NCI-H187 (cell line): ENCODE measurements at regions not wholly inside any gene's neighbourhood (a gene's known extent, or its start where the extent isn't known, plus 50 kb on each side); places are given as distances from the start of the nearest gene placed in this dataset.

Experiments
- DNase-seq, 2 experiments: peaks; one replicate each; lab custom pipeline; 2025; lab: John Stamatoyannopoulos, UW

GRCh38 chr2:47265158-47265557 is 88.8 kb upstream of the CALM2 start:
- no peak for DNase-seq

DNA sequence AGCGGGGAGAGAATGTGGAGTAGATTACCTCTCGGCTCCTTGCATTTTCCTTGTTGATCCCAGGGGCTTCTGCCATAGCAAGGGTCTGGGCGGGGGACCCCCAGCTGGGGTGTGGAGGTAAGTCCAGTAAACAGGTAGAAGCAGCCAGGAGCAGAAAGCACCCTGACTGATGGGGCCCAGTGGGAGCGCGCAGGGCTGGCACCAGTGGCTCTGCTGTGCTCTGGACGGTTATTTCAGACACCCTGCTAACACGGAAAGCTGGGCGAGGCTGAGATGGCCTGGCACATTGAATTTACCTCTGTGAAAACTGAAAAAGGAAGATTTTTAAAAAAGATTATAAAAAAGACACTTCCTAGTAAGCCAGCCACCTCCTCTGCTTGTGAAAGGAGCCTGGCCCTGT is 88.4 kb upstream of the CALM2 start:
- no peak for DNase-seq

DNA sequence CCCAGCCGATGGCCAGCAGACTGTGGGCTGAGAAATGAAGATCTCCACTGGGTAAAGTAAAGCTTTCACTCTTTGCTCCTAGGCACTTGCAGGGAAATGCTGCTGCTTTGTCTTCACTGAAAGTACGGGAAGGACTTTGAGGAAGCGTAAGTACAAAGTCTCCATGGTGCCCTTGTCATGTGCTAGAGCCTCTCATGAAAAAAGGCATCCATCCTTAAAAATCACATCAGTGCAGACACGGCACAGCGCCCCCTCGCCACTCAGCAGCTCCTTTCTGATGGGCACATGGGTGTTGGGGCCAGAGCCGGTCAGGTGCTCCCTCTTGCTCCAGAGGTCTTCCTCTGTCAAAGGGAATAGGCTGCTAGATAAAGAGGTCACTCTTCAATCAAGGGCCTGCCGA is 87.8 kb upstream of the CALM2 start:
- no peak for DNase-seq

GRCh38 chr2:47262657-47263056 is 86.3 kb upstream of the CALM2 start:
- DNase-seq = no peak

- no peak for DNase-seq
These were observed 84.7 kb upstream of the CALM2 start for GRCh38 chr2:47260971-47261370.

GRCh38 chr2:47259829-47260228 is 83.5 kb upstream of the CALM2 start:
- no peak for DNase-seq

GRCh38 chr2:47257946-47258348 is 81.6 kb upstream of the CALM2 start:
- DNase-seq = no peak

- no peak for DNase-seq
These were observed 80.2 kb upstream of the CALM2 start for GRCh38 chr2:47256416-47257087.

DNA sequence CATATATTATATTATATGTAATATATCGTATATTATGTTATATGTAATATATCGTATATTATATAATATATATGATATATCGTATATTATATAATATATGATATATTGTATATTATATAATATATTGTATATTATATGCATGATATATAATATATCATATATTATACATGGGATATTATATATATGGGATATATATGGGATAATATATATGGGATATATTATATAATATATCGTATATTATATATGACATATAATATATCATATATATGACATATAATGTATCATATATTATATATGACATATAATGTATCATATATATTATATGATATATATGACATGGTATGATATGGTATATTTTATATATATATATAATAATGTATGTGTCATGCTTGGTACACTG is 79.5 kb upstream of the CALM2 start:
- no peak for DNase-seq

DNA sequence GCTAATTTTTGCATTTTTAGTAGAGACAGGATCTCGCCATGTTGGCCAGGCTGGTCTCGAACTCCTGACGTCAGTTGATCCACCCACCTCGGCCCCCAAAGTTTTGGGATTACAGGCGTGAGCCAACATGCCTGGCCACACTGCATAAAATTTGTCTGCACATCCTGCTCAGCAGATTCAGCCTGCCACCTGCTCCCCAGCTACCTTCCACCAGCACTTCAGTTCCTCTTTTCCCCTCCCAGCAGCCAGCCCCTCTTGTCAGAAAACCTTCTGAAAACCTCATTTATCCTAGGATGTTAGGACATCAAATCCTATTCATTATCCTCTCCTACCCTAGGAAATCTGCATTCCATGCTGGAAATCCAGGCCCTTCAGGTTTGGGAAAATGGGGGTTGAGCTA is 78.2 kb upstream of the CALM2 start:
- no peak for DNase-seq

DNA sequence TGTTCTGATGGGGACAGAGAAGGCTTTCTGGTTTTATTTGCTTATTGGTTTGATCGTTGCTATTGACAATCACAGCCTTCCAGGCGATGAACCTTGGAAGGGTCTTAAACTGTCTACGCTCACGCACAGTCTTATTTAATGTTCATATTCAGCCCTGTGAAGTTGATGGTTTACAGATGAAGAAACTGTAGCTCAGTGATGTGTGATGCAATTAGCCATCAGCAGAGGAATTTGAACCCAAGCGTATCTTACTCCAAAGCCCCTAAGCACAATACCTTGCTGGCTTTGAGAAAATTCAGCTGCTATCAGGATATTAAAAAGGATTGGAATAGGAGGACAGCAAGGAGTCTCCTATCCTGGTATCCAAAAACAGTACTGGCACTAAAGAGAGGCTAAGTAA is 77.1 kb upstream of the CALM2 start:
- no peak for DNase-seq

DNA sequence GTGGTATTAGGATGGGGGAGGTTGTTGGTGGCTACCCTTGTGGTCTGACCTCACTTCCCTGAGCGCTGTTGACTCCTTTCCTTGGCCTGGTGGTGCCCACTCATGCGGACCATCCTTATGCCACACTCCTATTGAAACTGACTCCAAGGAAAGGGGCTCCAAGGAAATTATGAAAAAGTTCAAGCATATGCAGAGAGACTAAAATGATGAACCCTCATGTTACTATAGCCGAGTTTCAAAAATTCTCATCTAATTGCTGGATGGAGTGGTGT is 75.0 kb upstream of the CALM2 start:
- no peak for DNase-seq

DNA sequence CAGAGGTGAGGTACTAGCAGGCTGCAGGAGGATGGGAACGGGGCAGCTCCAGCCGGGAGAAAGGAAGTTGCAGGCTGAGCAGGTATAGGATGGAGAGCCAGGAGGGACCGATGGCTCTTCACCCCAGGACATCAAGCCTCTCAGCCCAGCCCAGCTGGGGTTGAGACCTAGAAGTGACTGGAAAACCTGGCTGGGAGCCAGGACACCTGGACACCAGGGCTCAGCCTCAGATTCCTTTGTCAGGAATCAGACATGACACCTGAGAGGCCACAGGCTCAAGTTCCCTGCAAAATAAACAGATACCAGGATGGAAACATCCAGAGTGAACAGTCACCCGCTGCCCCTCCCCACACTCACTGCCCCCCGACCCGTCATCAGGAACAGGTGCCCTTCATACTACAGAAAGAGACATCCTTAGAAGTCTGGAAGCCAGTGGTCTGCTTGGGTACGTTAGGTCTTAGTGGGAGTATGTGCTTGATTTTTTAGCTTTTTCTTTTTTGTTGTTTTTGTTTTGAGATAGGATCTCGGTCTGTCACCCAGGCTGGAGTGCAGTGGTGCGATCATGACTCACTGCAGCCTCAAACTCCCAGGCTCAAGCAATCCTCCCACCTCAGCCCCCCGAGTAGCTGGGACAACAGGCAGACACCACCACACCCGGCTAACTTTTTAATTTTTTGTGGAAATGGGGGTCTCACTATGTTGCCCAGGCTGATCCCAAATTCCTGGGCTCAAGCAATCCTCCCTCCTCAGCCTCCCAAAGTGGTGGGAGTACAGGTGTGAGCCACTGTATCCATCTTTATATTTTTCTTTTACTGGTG is 74.5 kb upstream of the CALM2 start:
- peak; percentile 42 to 87 for DNase-seq

DNA sequence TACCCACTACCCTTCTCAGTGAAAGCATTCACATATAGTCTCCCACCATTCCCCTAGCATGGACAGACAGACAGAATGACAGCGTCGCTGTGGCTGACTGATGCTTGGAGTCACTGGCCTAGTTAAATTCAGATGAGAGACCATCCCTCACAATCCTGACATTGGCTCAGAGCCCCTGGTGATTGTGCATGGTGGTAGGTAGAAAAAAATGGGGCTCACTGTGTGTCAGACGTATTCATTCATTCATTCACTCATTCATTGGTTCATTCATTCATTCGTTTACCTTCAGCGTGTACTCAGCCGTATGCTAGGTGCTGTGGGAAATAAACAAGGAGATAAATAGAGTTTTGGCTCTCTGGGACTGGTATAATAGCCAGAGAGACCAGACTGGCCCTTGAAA is 73.6 kb upstream of the CALM2 start:
- DNase-seq = no peak

DNA sequence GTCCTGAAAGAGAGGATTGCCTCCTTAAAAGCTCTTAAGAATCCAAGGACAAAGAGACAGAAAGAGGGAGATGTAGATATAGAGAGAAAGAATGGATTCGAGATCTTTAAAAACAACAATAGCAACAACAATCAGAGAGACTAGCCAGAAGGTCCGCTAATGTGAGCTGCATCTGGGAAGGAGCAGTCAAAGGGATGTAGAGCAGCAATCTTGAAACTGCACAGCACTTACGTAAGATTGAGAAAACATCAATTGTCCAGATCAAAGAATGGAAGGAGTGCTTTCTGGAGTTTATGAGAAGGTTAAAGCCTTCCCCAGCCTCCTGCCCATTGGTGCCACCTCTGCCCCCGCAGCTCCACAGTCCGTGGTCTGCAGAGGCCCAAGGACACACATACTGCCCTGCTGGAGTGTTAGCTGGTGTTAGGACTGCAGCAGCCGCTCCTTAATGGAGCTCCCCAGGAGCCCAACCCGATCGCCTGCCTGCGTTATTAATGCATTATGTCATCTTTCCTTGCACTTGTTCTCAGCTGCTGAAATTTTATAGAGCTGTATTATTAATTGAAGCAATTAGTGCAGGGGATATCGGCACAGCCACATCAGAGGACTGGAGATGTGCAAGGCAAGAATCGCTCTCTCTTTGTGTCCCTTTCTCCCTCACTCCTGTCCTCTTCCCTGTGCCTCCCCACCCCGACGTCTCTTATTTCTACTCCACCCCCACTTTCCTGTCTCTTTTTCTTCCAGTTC is 73.0 kb upstream of the CALM2 start:
- no peak for DNase-seq

DNA sequence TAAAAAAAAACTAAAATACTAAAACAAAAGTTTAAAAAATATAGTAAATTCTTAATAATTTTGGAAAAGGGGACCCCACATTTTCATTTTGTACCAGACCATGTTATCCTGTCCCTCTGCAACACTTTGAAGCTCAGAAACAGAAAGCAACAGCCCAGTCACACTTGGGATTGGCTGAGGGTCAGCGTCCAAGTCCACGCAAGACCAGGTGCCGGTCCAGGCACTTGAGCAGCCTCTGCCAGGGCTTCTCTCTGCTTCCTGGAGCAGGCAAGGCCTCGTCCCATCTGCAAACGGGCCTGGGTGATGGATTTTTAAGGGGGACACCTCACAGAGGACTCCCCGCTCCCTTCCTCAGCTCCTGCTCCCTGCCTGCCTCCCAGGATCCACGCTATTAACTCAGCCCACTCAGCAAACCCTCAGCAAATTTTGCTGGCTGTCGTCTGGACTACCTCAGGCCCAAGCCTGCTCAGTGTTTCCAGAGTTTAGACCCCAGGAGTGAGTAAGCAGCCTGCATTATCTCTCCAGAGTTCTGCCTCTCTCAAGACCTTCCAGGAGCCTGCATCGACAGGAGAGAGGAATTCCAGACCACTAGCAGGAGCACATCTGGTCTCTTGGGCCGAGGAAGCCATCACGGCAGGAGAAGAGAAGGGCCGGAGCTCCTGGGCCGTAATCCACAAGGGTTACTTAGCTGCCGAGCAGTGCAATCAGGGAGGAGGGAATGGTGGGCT is 67.4 kb upstream of the CALM2 start:
- DNase-seq = no peak

GRCh38 chr2:47241715-47242114 is 65.4 kb upstream of the CALM2 start:
- no peak for DNase-seq

GRCh38 chr2:47239119-47239969 is 63.0 kb upstream of the CALM2 start:
- DNase-seq = no peak

GRCh38 chr2:47238638-47239037 is 62.3 kb upstream of the CALM2 start:
- no peak for DNase-seq

- no peak for DNase-seq
These were observed 61.3 kb upstream of the CALM2 start for GRCh38 chr2:47237375-47238334.
